Skeletal muscle cell (primary cell): ENCODE measurements at regions not wholly inside any gene's neighbourhood (a gene's known extent, or its start where the extent isn't known, plus 50 kb on each side); places are given as distances from the start of the nearest gene placed in this dataset.
"Not testable (repeated sequence)": the region's sequence is repeated elsewhere in the genome, so short reads cannot be mapped to it uniquely, and the experiment has no call there.

ENCODE experiments used
- DNase-seq: peaks from one replicate; pipeline ENCODE4 v3.0.0-alpha.2; 2010; ENCODE audit warnings: low read depth
- H3K4me3 ChIP-seq: 2 replicates; pipeline ENCODE4 v1.5.1; 2011; ENCODE audit warnings: low read depth, mild to moderate bottlenecking, control low read depth, low read length, moderate library complexity

DNA sequence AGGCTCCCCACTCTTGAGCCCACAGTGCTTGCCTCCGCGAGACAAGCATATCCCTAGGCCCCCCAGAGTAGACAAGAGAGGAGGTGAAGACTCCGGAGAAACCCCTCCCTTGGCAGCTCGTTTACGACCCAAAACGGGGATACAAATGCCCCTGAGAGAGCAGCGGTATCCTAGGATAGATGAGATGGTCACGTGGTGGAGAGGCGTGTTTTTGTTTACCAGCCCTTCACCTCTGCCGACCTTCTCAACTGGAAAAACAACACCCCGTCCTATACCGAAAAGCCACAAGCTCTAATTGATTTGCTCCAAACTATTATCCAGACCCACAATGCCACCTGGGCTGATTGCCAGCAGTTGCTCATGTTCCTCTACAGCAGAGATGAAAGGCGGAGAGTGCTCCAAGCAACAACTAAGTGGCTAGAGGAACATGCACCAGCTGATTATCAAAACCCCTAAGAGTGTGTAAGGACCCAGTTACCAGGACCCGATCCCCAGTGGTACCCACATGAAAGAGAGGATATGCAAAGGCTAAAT is 99.5 kb upstream of the OSBPL11 start:
- no peak for DNase-seq
- no peak overlapping the region for H3K4me3 ChIP-seq

DNA sequence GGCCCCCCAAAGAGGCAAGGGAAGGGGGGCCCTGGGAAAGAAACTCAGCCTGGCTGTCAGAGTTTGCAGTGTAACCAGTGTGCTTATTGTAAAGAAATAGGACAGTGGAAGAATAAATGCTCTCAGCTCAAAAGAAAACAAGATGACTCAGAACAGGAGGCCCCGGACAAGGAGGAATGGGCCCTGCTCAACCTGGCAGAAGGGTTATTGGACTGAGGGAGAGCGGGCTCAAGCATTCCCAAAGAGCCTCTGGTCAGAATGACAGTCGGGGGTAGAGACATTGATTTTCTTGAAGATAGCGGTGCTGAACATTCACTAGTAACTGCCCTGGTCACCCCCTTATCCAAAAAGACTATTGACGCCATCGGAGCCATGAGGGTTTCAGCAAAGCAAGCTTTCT is 100.4 kb upstream of the OSBPL11 start:
- H3K4me3 ChIP-seq: no peak overlapping the region

DNA sequence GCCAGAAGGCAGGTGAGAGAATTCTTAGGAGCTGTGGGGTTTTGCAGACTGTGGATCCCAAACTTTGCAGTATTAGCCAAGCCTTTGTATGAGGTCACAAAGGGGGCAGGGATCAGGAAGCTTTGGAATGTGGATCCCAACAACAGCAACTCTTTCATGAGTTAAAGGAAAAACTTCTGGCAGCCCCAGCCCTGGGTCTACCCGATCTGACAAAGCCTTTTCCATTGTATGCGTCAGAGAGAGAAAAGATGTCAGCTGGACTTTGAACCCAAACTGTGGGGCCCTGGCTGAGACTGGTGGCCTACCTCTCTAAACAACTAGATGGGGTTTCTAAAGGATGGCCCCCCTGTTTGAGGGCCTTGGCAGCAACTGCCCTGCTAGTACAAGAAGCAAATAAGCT is 101.8 kb upstream of the OSBPL11 start:
- DNase-seq, H3K4me3 ChIP-seq: not testable (repeated sequence)

More for the DNA sequence above, 100.4 kb upstream of the OSBPL11 start:
- DNase-seq: no peak

DNA sequence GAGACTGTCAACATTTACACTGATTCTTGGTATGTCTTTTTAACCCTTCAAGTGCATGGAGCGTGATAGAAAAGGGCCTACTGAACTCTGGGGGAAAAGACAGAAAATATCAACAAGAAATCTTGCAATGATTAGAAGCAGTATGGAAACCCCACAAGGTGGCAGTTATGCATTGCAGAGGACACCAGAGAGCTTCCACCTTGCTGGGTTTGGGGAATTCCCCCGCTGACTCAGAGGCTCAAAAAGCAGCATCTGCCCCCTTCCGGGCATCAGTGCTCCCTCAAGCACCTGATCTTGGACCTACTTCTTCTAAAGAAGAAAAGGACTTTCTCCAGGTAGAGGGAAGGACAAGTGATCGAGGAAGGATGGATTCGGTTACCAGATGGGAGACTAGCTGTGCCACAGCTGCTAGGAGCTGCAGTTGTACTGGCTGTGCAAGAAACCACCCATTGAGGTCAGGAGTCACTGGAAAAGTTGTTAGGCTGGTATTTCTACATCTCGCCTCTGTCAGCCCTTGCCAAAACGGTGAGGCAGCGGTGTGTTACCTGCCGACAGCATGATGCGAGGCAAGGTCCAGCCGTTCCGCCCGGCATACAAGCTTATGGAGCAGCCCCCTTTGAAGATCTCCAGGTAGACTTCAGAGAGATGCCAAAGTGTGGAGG is 102.8 kb upstream of the OSBPL11 start:
- not testable (repeated sequence) for H3K4me3 ChIP-seq, DNase-seq

DNA sequence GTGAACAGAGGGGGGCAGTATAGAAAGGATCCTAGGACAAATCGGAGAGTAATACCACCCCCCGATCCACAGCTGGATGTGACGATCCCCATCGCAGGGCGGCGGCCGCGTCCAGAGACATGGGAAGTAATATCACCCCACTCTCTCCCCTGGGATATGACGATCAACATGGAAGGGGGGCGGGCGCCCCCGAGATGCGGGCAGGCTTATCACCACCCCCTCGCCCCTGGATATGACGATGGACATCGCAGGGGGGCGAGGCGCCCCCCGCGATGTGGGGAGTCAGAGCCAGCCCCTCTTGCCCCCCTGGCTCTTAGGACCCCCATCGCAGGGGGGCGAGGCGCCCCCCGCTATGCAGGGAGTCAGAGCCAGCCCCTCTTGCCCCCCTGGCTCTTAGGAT is 120.4 kb upstream of the OSBPL11 start:
- no peak overlapping the region for H3K4me3 ChIP-seq
- no peak for DNase-seq

DNA sequence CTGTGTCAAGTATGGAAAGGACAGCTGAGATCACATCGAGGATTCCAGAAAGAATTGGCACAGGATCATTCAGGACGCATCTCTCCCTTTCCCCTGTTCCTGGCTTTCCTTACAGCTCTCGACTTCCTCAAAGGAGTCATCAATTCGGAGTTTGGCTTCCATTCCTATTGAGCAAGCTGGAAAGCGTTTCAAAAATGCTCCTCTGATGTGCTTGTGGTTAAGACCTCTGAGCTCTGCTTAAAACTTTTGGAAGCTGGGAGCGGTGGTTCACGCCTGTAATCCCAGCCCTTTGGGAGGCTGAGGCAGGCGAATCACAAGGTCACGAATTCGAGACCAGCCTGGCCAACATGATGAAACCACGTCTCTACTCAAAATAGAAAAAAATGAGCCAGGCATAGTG is 136.9 kb upstream of the OSBPL11 start:
- DNase-seq: peak; percentile 30
- not testable (repeated sequence) for H3K4me3 ChIP-seq

DNA sequence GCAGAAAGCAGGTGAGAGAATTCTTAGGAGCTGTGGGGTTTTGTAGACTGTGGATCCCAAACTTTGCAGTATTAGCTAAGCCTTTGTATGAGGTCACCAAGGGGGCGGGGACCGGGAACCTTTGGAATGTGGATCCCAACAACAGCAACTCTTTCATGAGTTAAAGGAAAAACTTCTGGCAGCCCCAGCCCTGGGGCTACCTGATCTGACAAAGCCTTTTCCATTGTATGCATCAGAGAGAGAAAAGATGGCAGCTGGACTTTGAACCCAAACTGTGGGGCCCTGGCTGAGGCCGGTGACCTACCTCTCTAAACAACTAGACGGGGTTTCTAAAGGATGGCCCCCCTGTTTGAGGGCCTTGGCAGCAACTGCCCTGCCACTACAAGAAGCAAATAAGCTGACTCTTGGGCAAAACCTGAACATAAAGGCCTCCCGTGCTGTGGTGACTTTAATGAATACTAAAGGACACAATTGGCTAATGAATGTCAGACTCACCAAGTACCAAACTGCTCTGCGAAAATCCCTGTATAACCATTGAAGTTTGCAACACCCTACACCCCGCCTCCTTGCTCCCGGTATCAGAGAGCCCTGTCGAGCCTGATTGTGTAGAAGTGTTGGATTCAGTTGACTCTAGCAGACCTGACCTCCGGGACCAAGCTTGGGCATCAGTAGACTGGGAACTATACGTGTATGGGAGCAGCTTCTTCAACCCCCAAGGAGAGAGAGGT is 146.9 kb upstream of the OSBPL11 start:
- not testable (repeated sequence) for H3K4me3 ChIP-seq, DNase-seq

DNA sequence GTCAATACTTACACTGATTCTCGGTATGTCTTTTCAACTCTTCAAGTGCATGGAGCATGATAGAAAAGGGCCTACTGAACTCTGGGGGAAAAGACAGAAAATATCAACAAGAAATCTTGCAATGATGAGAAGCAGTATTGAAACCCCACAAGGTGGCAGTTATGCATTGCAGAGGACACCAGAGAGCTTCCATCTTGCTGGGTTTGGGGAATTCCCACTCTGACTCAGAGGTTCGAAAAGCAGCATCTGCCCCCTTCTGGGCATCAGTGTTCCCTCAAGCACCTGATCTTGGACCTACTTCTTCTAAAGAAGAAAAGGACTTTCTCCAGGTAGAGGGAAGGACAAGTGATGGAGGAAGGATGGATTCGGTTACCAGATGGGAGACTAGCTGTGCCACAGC is 147.5 kb upstream of the OSBPL11 start:
- not testable (repeated sequence) for H3K4me3 ChIP-seq, DNase-seq

DNA sequence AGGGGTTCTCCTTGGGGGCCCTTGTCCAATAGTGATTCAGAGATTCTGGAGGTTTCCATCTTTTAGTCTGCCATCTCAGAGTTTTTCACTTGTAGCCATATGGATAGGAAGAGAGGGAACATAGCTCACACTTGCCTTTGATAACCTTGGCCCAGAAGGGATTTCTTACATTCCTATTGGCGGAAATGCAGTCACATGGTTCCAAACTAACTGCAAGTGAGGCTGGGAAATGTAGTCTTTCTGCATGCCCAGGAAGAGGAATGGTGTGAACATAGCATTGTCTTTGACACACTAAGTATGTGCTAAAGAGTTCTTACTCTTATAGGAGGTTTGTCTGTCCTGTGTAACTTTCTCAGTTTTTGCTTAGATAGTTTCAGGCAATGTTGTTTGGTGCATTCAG is 161.8 kb upstream of the OSBPL11 start:
- not testable (repeated sequence) for DNase-seq, H3K4me3 ChIP-seq

DNA sequence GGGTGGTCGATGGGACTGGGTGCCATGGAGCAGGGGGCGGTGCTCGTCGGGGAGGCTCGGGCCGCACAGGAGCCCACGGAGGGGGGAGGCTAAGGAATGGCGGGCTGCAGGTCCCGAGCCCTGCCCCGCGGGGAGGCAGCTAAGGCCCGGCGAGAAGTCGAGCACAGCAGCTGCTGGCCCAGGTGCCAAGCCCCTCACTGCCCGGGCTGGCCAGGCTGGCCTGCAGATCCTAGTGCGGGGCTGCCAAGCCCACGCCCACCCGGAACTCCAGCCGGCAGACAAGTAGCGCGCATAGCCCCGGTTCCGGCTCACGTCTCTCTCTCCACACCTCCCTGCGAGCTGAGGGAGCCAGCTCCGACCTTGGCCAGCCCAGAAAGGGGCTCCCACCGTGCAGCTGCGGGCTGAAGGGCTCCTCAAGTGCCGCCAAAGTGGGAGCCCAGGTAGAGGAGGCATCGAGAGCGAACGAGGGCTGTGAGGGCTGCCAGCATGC is 163.4 kb upstream of the OSBPL11 start:
- DNase-seq, H3K4me3 ChIP-seq: not testable (repeated sequence)

DNA sequence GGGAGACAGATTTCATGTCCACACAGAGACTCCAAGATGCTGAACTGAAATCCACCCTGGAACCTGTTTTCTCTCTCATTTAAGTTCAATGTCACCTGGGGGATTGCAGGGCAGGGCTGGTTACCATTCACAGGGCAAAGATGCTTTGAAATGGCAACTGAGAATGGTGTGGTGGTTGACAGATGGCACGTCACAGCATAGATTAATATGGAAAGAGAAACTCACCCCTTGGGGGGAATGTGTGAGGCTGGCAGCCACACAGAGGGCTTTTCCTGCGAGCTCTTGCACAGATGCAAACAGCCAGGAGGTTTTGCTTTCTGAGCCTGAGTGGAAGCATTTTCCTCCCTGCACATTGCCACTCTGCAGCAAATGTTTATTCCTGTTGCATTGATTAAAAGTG is 167.3 kb upstream of the OSBPL11 start:
- H3K4me3 ChIP-seq, DNase-seq: not testable (repeated sequence)

DNA sequence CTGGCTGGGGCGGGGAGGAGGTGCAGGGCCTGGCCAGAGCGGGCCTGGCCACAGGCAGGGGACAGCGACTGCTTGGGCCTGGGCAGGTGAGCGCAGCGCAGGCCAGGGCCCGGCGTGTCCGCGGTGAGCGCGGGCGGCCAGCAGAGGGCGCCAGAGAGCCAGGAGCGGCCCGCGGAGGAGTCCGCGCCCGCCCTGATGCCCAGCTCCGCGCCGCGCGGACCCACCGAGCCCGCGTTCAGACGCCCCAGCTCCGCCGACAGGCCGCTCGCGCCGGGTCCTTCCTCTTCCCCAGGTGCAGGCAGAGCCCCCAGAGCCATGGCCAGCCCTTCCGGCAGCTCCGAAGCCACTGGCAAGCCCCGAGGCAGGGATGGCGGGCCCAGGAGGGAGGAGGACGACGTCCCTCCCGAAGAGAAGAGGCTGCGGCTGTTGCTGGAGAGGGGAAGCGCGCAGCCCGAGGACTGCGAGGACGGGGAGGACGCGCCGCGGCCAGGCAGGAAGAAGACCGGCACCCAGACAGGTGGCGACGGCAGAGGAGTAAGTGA is 171.1 kb upstream of the OSBPL11 start:
- DNase-seq: peak; percentile 4
- H3K4me3 ChIP-seq: peak overlapping the region; percentile 52

DNA sequence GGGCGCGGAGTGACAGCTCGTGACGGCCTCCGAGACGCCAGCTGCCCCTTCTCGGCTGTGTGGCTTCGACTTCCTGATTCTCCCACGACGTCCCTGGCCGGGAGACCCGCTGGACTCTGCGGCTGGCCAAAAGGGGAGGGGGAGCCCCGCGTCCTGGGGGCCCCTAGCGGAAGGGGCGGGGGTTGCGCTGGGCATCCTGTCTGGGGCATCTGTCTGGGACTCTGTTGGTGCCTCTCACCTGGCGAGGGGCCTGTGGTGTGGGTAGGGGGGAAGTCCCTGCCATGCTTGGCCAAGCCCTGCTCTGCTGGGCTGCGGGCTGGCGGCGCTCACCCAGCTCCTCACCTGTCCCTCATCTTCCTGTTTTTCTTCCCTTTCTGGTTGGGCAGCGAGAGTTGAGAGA is 171.6 kb upstream of the OSBPL11 start:
- H3K4me3 ChIP-seq: peak overlapping the region; percentile 52
- not testable (repeated sequence) for DNase-seq

DNA sequence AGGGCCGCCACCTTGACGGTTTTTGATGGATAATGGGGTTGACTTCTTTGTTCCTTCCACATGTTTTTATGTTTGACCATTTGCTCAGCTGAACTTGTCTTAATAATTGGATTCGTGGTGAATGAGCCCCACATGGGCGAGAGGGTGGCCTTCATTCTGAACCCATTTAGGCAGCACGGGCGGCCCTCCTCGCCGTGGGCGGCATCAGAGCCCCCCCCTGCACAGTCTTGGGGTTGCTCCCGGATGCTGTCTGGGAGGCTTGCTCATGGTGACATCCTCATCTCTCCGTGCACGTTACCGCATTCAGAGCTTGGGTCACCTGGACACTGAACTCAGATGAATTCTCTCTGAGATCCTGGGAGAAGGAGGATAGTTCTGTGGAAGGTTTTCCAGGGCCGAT is 172.3 kb upstream of the OSBPL11 start:
- DNase-seq: no peak
- H3K4me3 ChIP-seq: no peak overlapping the region

DNA sequence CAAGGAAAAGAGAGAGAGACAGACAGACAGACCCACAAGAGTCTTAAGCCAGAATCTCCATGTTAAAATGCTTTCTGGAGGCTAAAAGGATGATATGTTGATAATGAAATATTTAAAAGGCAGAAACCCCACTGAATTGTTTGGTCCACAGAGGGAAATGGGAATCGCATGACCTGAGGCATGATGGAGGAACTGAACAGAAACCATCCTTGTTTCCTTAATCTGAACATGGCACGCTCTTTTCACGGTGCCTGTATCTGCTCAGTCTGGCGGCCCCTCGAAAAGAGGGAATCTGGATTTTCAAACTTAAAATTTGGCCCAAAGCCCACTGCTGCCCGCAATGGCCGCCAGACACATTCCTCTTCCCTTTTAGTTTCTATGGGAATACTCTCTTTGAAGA is 173.5 kb upstream of the OSBPL11 start:
- not testable (repeated sequence) for H3K4me3 ChIP-seq, DNase-seq

DNA sequence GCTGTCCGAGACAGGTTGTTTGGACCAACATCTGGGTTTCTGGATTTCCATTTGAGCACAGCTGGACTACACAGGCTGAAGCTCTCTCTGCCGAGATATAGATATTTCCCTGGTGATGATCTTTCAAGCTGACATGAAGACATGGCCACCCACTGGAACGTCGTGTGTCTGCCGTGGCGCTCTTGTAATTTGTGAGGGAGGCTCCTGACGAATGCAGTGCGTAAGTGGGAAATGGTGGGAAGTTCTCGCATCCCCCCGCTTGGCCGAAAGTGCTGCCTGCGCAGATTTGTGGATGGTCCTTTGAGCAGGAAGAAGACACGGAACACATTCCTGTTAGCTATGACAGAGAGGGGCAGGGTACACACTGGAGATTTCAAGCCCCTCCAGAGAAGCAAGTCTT is 176.2 kb upstream of the OSBPL11 start:
- not testable (repeated sequence) for H3K4me3 ChIP-seq, DNase-seq

DNA sequence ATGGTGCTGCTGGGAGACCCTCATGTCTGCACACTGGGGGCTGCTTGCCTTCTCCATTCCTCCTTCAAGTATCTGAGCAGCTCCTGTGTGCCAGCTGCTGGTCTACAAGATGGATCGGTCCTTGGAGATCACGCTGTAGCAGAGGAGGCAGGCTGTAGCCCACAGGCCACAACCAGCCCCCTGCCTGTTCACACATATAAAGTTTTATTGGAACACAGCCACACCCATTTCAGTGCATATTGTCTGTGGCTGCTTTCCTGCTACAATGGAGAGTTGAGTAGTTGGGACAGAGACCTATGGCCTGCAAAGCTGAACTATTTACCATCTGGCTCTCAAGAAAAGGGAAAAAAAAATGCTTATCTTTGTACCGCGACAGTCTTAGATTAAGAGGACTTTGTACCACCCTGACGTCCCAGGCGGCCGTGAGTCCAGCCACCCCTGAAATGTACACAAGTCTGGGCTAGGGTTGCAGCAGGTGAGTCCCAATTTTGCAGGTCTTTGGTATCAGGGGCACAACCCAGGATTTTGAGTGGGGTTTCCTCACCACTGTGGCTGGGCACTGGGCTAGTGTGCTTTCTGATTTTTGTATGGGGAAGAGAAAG is 179.2 kb upstream of the OSBPL11 start:
- DNase-seq, H3K4me3 ChIP-seq: not testable (repeated sequence)

DNA sequence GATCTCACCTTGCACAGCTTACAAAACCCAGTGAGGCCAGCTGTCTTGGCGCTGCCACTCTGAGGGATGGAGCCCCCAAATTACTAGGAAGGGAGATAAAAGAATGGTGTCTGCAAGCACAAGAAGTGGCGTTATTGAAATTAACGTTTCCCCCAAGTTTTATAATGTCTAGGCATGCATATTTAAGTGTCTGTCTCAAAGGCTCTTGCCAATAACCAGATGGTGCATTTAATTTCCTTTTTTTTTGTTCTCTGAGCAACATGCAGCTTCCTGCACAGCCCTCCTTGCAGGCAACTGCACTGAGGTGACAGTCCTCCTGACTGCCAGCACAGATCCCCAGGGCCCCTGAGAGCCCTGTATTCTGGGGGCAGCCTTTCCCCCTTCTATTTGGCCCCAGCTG is 179.8 kb upstream of the OSBPL11 start:
- H3K4me3 ChIP-seq, DNase-seq: not testable (repeated sequence)

DNA sequence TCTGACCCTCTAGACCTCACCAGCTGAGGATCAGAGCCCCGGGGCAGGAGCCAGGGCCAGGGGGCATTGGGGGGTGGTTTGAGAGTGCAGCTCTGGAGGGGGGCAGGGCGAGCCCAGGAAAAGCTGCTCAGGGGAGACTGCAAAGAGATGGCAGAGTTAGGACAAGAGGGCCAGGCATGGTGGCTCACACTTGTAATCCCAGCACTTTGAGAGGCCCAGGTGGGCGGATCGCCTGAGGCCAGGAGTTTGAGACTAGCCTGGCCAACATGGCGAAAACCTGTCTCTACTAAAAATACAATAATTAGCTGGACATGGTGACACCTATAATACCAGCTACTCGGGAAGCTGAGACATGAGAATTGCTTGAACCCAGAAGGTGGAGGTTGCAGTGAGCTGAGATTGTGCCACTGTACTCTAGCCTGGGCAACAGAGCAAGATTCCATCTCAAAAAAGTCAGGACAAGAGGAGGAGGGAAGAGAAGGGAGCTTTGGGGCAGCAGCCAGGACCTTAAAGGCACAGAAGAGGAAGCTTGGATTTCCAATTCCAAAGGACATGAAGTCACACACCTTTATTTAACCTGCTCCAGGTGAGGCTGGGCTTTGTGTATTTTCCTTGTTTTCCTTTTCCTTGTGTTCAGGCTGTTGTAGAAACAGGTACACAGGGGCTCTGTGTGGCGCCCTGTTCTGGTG is 180.5 kb upstream of the OSBPL11 start:
- DNase-seq, H3K4me3 ChIP-seq: not testable (repeated sequence)
